ENCODE measurements at regions not wholly inside any gene's neighbourhood (a gene's known extent, or its start where the extent isn't known, plus 50 kb on each side); places are given as distances from the start of the nearest gene placed in this dataset.
"Not testable (repeated sequence)": the region's sequence is repeated elsewhere in the genome, so short reads cannot be mapped to it uniquely, and the experiment has no call there.

GRCh38 chr3:5774337-5774736 is 586.8 kb downstream of the EDEM1 start:
- Mint-ChIP-seq H3K36me3 (ENCODE audit: low read depth) (no peaks in the 10 kb centered on the region), H3K4me3 (no peak overlapping the region), H3K4me1 (no peaks in the 10 kb centered on the region), H3K9me3 (peaks cover 4% of the 10 kb centered on the region), H3K27ac (no peak overlapping the region), H3K27me3 (no peaks in the 10 kb centered on the region)
- DNase-seq: no peak
- ChIA-PET CTCF (interaction anchor here (0.6 kb wide), 1 partner anchor 25 kb away, joined by 3 read pairs; no protein-coding TSS in a partner anchor), POLR2A (no interaction called here)

- H3K27me3 Mint-ChIP-seq; DNase-seq; POLR2A ChIA-PET; H3K27ac Mint-ChIP-seq; H3K4me1 Mint-ChIP-seq; H3K4me3 Mint-ChIP-seq; H3K9me3 Mint-ChIP-seq; H3K36me3 Mint-ChIP-seq (ENCODE audit: low read depth): not testable (repeated sequence)
- CTCF ChIA-PET: interaction anchor here (0.6 kb wide), 1 partner anchor 24 kb away, joined by 3 read pairs; no protein-coding TSS in a partner anchor
These were observed 587.6 kb downstream of the EDEM1 start for GRCh38 chr3:5775100-5775499.

- POLR2A ChIA-PET: no interaction called here
- Mint-ChIP-seq H3K27ac (no peak overlapping the region), H3K27me3 (no peaks in the 10 kb centered on the region), H3K9me3 (no peaks in the 10 kb centered on the region), H3K36me3 (ENCODE audit: low read depth) (no peaks in the 10 kb centered on the region), H3K4me1 (no peaks in the 10 kb centered on the region), H3K4me3 (no peak overlapping the region)
- CTCF ChIA-PET: no interaction called here
- DNase-seq: no peak
These were observed 597.2 kb downstream of the EDEM1 start for GRCh38 chr3:5784690-5785089.

GRCh38 chr3:5787861-5788488 is 600.5 kb downstream of the EDEM1 start:
- Mint-ChIP-seq H3K27me3 (no peaks in the 10 kb centered on the region), H3K9me3 (no peaks in the 10 kb centered on the region), H3K4me1 (no peaks in the 10 kb centered on the region), H3K4me3 (no peak overlapping the region), H3K36me3 (ENCODE audit: low read depth) (no peaks in the 10 kb centered on the region), H3K27ac (no peak overlapping the region)
- no peak for DNase-seq
- ChIA-PET POLR2A (no interaction called here), CTCF (no interaction called here)

GRCh38 chr3:5788496-5788895 is 601.0 kb downstream of the EDEM1 start:
- POLR2A ChIA-PET: no interaction called here
- Mint-ChIP-seq H3K9me3 (no peaks in the 10 kb centered on the region), H3K27ac (no peak overlapping the region), H3K4me1 (no peaks in the 10 kb centered on the region), H3K36me3 (ENCODE audit: low read depth) (no peaks in the 10 kb centered on the region), H3K27me3 (no peaks in the 10 kb centered on the region), H3K4me3 (no peak overlapping the region)
- no peak for DNase-seq
- CTCF ChIA-PET: no interaction called here

GRCh38 chr3:5791558-5791957 is 604.1 kb downstream of the EDEM1 start:
- H3K27ac Mint-ChIP-seq: no peak overlapping the region
- CTCF ChIA-PET: no interaction called here
- H3K36me3 Mint-ChIP-seq (ENCODE audit: low read depth): no peaks in the 10 kb centered on the region
- no peak overlapping the region for H3K4me3 Mint-ChIP-seq
- H3K27me3 Mint-ChIP-seq: no peaks in the 10 kb centered on the region
- H3K4me1 Mint-ChIP-seq: no peaks in the 10 kb centered on the region
- no peaks in the 10 kb centered on the region for H3K9me3 Mint-ChIP-seq
- POLR2A ChIA-PET: no interaction called here
- DNase-seq: no peak

GRCh38 chr3:5796541-5796940 is 609.0 kb downstream of the EDEM1 start:
- no peak for DNase-seq
- POLR2A ChIA-PET: no interaction called here
- Mint-ChIP-seq H3K4me3 (no peak overlapping the region), H3K36me3 (ENCODE audit: low read depth) (no peaks in the 10 kb centered on the region), H3K9me3 (no peaks in the 10 kb centered on the region), H3K4me1 (no peaks in the 10 kb centered on the region), H3K27me3 (no peaks in the 10 kb centered on the region), H3K27ac (no peak overlapping the region)
- CTCF ChIA-PET: no interaction called here

GRCh38 chr3:5798809-5799208 is 611.3 kb downstream of the EDEM1 start:
- POLR2A ChIA-PET: no interaction called here
- H3K4me3 Mint-ChIP-seq: no peak overlapping the region
- no peak for DNase-seq
- CTCF ChIA-PET: no interaction called here
- H3K27ac Mint-ChIP-seq: no peak overlapping the region
- no peaks in the 10 kb centered on the region for H3K9me3 Mint-ChIP-seq
- H3K36me3 Mint-ChIP-seq (ENCODE audit: low read depth): no peaks in the 10 kb centered on the region
- no peaks in the 10 kb centered on the region for H3K4me1 Mint-ChIP-seq
- H3K27me3 Mint-ChIP-seq: no peaks in the 10 kb centered on the region

GRCh38 chr3:5799398-5799797 is 611.9 kb downstream of the EDEM1 start:
- Mint-ChIP-seq H3K9me3 (no peaks in the 10 kb centered on the region), H3K4me1 (no peaks in the 10 kb centered on the region), H3K27ac (no peak overlapping the region), H3K4me3 (no peak overlapping the region), H3K36me3 (ENCODE audit: low read depth) (no peaks in the 10 kb centered on the region), H3K27me3 (no peaks in the 10 kb centered on the region)
- CTCF ChIA-PET: interaction anchor here (0.6 kb wide), 1 partner anchor 25 kb away, joined by 3 read pairs; no protein-coding TSS in a partner anchor
- POLR2A ChIA-PET: no interaction called here
- DNase-seq: no peak

GRCh38 chr3:5800965-5801364 is 613.5 kb downstream of the EDEM1 start:
- no peaks in the 10 kb centered on the region for H3K27me3 Mint-ChIP-seq
- ChIA-PET CTCF (interaction anchor here (0.7 kb wide), 1 partner anchor 200 kb away, joined by 3 read pairs; no protein-coding TSS in a partner anchor), POLR2A (no interaction called here)
- no peaks in the 10 kb centered on the region for H3K4me1 Mint-ChIP-seq
- no peak overlapping the region for H3K4me3 Mint-ChIP-seq
- no peak for DNase-seq
- no peaks in the 10 kb centered on the region for H3K36me3 Mint-ChIP-seq (ENCODE audit: low read depth)
- no peaks in the 10 kb centered on the region for H3K9me3 Mint-ChIP-seq
- H3K27ac Mint-ChIP-seq: no peak overlapping the region

GRCh38 chr3:5806192-5806591 is 618.7 kb downstream of the EDEM1 start:
- no peaks in the 10 kb centered on the region for H3K27me3 Mint-ChIP-seq
- no peak overlapping the region for H3K4me3 Mint-ChIP-seq
- CTCF ChIA-PET: interaction anchor here (0.7 kb wide), 1 partner anchor 78 kb away, joined by 3 read pairs; no protein-coding TSS in a partner anchor
- H3K9me3 Mint-ChIP-seq: no peaks in the 10 kb centered on the region
- H3K36me3 Mint-ChIP-seq (ENCODE audit: low read depth): no peaks in the 10 kb centered on the region
- no peaks in the 10 kb centered on the region for H3K4me1 Mint-ChIP-seq
- H3K27ac Mint-ChIP-seq: no peak overlapping the region
- DNase-seq: no peak
- POLR2A ChIA-PET: no interaction called here

- H3K27me3 Mint-ChIP-seq: no peaks in the 10 kb centered on the region
- POLR2A ChIA-PET: no interaction called here
- H3K9me3 Mint-ChIP-seq: no peaks in the 10 kb centered on the region
These were observed 622.2 kb downstream of the EDEM1 start for GRCh38 chr3:5809586-5810246.

GRCh38 chr3:5811016-5811415 is 623.5 kb downstream of the EDEM1 start:
- H3K4me1 Mint-ChIP-seq: no peaks in the 10 kb centered on the region
- DNase-seq: no peak
- H3K27ac Mint-ChIP-seq: no peak overlapping the region
- H3K9me3 Mint-ChIP-seq: no peaks in the 10 kb centered on the region
- no peaks in the 10 kb centered on the region for H3K36me3 Mint-ChIP-seq (ENCODE audit: low read depth)
- no peaks in the 10 kb centered on the region for H3K27me3 Mint-ChIP-seq
- CTCF ChIA-PET: no interaction called here
- POLR2A ChIA-PET: no interaction called here
- H3K4me3 Mint-ChIP-seq: no peak overlapping the region

More at GRCh38 chr3:5809586-5810246, 622.2 kb downstream of the EDEM1 start:
- Mint-ChIP-seq H3K4me1 (no peaks in the 10 kb centered on the region), H3K36me3 (ENCODE audit: low read depth) (no peaks in the 10 kb centered on the region), H3K4me3 (no peak overlapping the region), H3K27ac (no peak overlapping the region)
- CTCF ChIA-PET: interaction anchor here (1.5 kb wide), 1 partner anchor 18 kb away, joined by 3 read pairs; no protein-coding TSS in a partner anchor
- DNase-seq: no peak

- Mint-ChIP-seq H3K36me3 (ENCODE audit: low read depth) (no peaks in the 10 kb centered on the region), H3K9me3 (no peaks in the 10 kb centered on the region), H3K27me3 (no peaks in the 10 kb centered on the region), H3K27ac (no peak overlapping the region), H3K4me1 (no peaks in the 10 kb centered on the region), H3K4me3 (no peak overlapping the region)
- no peak for DNase-seq
- ChIA-PET POLR2A (no interaction called here), CTCF (no interaction called here)
These were observed 626.0 kb downstream of the EDEM1 start for GRCh38 chr3:5813521-5813920.
